HEK293 (cell line): ENCODE measurements at regions not wholly inside any gene's neighbourhood (a gene's known extent, or its start where the extent isn't known, plus 50 kb on each side); places are given as distances from the start of the nearest gene placed in this dataset.

Experiments used
- CTCF ChIA-PET: fragments of 350-600 bp; formaldehyde crosslinking; extraction: SDS; loops from one replicate; lab custom pipeline; 2021; ENCODE audit warnings: antibody characterized with exemption; lab: Yijun Ruan, JAX
- POLR2A ChIA-PET: fragments of 300-600 bp; formaldehyde crosslinking; extraction: SDS; loops from one replicate; lab custom pipeline; 2020; ENCODE audit warnings: antibody characterized with exemption, inconsistent platforms; lab: Yijun Ruan, JAX
- H3K27ac ChIP-seq: fragments of 200-500 bp; sonication (Bioruptor generic); 2 replicates; pipeline ENCODE4 v1.5.1; 2014; ENCODE audit warnings: low read depth, low read length, control low read depth, inconsistent platforms; ENCODE audit errors: extremely low read depth
- H3K36me3 ChIP-seq, 2 experiments: fragments of 200-500 bp in 1 of 2; sonication (Bioruptor generic) in 1 of 2; 1 replicate in 1 of 2; 2 replicates in 1 of 2; pipeline ENCODE4 v1.5.1; 2014 to 2017; ENCODE audit warnings: inconsistent platforms in 2 of 2, low read length in 2 of 2; ENCODE audit not compliant: control insufficient read depth in 2 of 2, insufficient read depth in 1 of 2
- H3K4me1 ChIP-seq: fragments of 200-500 bp; sonication (Bioruptor generic); 2 replicates; pipeline ENCODE4 v1.5.1; 2014; ENCODE audit warnings: mild to moderate bottlenecking, low read length, inconsistent platforms; ENCODE audit not compliant: control insufficient read depth, insufficient read depth
- H3K4me3 ChIP-seq: 2 replicates; pipeline ENCODE4 v1.5.1; 2011; ENCODE audit warnings: low read depth, mild to moderate bottlenecking, control low read depth, low read length, moderate library complexity
- H3K9me3 ChIP-seq: fragments of 200-500 bp; sonication (Bioruptor generic); 2 replicates; pipeline ENCODE4 v1.5.1; 2014; ENCODE audit warnings: low read depth, low read length, inconsistent platforms; ENCODE audit not compliant: control insufficient read depth, insufficient read depth
- FEZF1 ChIP-seq: fragments of 450-650 bp; formaldehyde crosslinking; IDR thresholded peaks from 2 replicates; pipeline ENCODE4 v1.5.1; 2016; ENCODE audit warnings: missing biosample characterization, missing genetic modification characterization
- GLI4 ChIP-seq: fragments of 450-650 bp; formaldehyde crosslinking; IDR thresholded peaks from 2 replicates; pipeline ENCODE4 v1.5.1; 2016; ENCODE audit warnings: missing biosample characterization, missing genetic modification characterization
- KLF10 ChIP-seq: fragments of 450-650 bp; IDR thresholded peaks from 2 replicates; pipeline ENCODE4 v1.5.1; 2018; ENCODE audit warnings: missing biosample characterization, mild to moderate bottlenecking, missing genetic modification characterization
- ZBTB7A ChIP-seq: fragments of 450-650 bp; formaldehyde crosslinking; IDR thresholded peaks from 2 replicates; pipeline ENCODE4 v1.5.1; 2016; ENCODE audit warnings: low read depth, missing biosample characterization, missing genetic modification characterization
- ZNF10 ChIP-seq: fragments of 450-650 bp; formaldehyde crosslinking; IDR thresholded peaks from 2 replicates; pipeline ENCODE4 v1.5.1; 2017; ENCODE audit warnings: missing biosample characterization, missing genetic modification characterization
- ZNF214 ChIP-seq: fragments of 450-650 bp; formaldehyde crosslinking; IDR thresholded peaks from 2 replicates; pipeline ENCODE4 v1.5.1; 2017; ENCODE audit warnings: missing biosample characterization, mild to moderate bottlenecking, missing genetic modification characterization, borderline replicate concordance
- ZNF221 ChIP-seq: fragments of 450-650 bp; formaldehyde crosslinking; IDR thresholded peaks from 2 replicates; pipeline ENCODE4 v1.5.1; 2017; ENCODE audit warnings: missing biosample characterization, missing genetic modification characterization, borderline replicate concordance
- ZNF366 ChIP-seq: fragments of 450-650 bp; formaldehyde crosslinking; conservative IDR thresholded peaks from 2 replicates; pipeline ENCODE4 v1.5.1; 2016; ENCODE audit warnings: missing biosample characterization, missing genetic modification characterization
- ZNF561 ChIP-seq: fragments of 450-650 bp; IDR thresholded peaks from 2 replicates; pipeline ENCODE4 v1.5.1; 2018; ENCODE audit warnings: missing biosample characterization, missing genetic modification characterization, borderline replicate concordance
- ZNF600 ChIP-seq: fragments of 450-650 bp; formaldehyde crosslinking; IDR thresholded peaks from 2 replicates; pipeline ENCODE4 v1.5.1; 2016; ENCODE audit warnings: missing biosample characterization, missing genetic modification characterization
- ZNF843 ChIP-seq: fragments of 450-650 bp; formaldehyde crosslinking; IDR thresholded peaks from 2 replicates; pipeline ENCODE4 v1.5.1; 2016; ENCODE audit warnings: missing biosample characterization, missing genetic modification characterization
- ZXDB ChIP-seq: fragments of 450-650 bp; formaldehyde crosslinking; IDR thresholded peaks from 2 replicates; pipeline ENCODE4 v1.5.1; 2016; ENCODE audit warnings: missing biosample characterization, missing genetic modification characterization
- TF ChIP-seq, protein P1 (sequence below): fragments of 450-650 bp; formaldehyde crosslinking; IDR thresholded peaks from 2 replicates; pipeline ENCODE4 v1.5.1; 2016; ENCODE audit warnings: missing biosample characterization, missing genetic modification characterization, borderline replicate concordance
- TF ChIP-seq, protein P2 (sequence below): fragments of 450-650 bp; formaldehyde crosslinking; IDR thresholded peaks from 2 replicates; pipeline ENCODE4 v1.5.1; 2016; ENCODE audit warnings: missing biosample characterization, missing genetic modification characterization
- TF ChIP-seq, protein P3 (sequence below): fragments of 450-650 bp; IDR thresholded peaks from 2 replicates; pipeline ENCODE4 v1.5.1; 2018; ENCODE audit warnings: missing biosample characterization, mild to moderate bottlenecking, missing genetic modification characterization

DNA sequence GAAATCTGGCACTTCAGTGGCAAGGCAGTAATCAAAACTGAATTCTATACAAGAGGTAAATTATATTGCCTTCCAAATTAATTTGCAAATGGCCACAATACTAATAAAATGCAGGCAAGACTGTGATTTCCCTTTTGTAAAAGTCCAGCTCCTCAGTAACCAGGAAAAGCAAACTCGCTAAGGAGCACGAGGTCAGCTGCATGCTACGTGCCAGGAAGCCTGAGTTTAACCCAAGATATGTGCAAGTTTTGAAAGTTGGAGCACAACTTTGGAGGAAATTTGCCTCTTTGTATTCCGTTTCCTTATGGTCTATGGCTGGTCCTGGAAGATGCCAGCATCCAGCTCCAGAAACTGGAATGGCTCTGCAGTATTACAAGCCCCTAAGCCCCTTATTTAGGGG, 226.8 kb upstream of the DYNLRB2 start:
- Histone ChIP-seq H3K4me1 (no peaks in the 10 kb centered on the region), H3K27ac (no peak overlapping the region), H3K36me3 (no peaks in the 10 kb centered on the region), H3K9me3 (no peaks in the 10 kb centered on the region), H3K4me3 (no peak overlapping the region)
- no peak for TF ChIP-seq GLI4 (tag by site-specific recombination)
- no peak for TF ChIP-seq KLF10 (tag by site-specific recombination)
- POLR2A ChIA-PET: no interaction called here
- CTCF ChIA-PET: no interaction called here

DNA sequence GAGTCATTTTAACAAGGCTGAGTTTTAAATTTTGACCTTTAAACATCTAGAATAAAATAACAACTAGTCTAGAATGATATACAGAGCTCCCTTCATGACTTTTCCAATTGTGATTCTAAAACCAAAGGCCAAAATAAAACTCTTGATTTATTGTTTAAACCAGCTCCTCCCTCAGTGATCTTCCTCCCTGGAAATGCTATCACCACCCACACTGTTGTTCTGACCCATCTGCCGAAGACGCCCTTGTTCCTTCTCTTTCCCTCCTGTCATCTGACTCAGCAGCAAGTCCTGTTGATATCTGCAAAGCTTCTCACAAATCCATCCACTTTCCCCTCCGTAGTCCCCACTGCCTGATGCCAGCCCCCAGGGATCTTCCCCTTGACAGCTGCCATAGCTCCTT, 231.6 kb upstream of the DYNLRB2 start:
- ChIA-PET POLR2A (no interaction called here), CTCF (no interaction called here)
- Histone ChIP-seq H3K27ac (no peak overlapping the region), H3K4me3 (no peak overlapping the region), H3K9me3 (no peaks in the 10 kb centered on the region), H3K4me1 (no peaks in the 10 kb centered on the region), H3K36me3 (no peaks in the 10 kb centered on the region)
- no peak for TF ChIP-seq ZNF600 (tag by site-specific recombination)

DNA sequence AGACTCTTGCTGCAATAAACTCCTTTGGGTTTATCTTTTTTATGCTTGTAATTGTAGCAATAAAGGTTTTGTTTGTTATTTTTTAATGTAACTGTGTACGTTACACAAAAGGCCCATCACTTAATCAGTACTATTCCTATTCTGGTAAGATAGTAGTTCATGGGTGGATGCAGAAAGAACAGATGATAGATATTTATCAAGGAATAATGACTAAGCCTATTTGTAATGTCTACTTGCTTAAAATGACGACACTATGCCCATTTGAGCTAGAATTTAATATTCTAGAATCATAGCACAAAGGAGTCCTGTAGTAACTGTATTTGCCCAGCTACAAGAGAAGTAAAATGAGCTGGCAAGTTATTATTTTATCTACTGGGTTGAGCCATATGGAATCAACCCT, 235.4 kb upstream of the DYNLRB2 start:
- Histone ChIP-seq H3K4me1 (no peaks in the 10 kb centered on the region), H3K9me3 (no peaks in the 10 kb centered on the region), H3K4me3 (no peak overlapping the region), H3K36me3 (no peaks in the 10 kb centered on the region), H3K27ac (no peak overlapping the region)
- TF ChIP-seq ZXDB (no peak), FEZF1 (tag by site-specific recombination) (peak; percentile 49; the same call in 1 of the 2 replicates), ZNF561 (tag by site-specific recombination) (no peak)
- ChIA-PET POLR2A (no interaction called here), CTCF (no interaction called here)

DNA sequence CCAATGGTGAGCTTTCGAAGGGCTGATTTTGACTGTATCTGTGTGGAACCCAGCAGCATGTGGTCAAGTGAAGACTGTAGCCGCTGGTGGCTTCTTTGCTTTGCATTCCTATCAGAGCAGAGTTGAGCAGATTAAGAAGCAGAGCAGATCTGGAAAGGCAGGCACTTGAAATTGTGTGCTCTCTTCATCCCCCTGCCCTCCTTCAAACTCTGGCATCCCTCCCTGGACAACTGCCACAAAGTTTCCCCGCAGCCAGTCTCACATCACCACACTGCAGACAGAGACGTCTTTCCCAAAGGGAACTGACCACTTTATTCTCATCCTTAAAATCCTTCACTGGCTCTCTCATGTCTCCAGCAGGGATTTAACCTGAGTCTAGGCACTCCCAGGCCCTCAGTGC, 237.1 kb upstream of the DYNLRB2 start:
- Histone ChIP-seq H3K4me1 (no peaks in the 10 kb centered on the region), H3K4me3 (no peak overlapping the region), H3K27ac (no peak overlapping the region), H3K9me3 (no peaks in the 10 kb centered on the region), H3K36me3 (no peaks in the 10 kb centered on the region)
- CTCF ChIA-PET: no interaction called here
- POLR2A ChIA-PET: no interaction called here
- TF ChIP-seq, protein P1, sequence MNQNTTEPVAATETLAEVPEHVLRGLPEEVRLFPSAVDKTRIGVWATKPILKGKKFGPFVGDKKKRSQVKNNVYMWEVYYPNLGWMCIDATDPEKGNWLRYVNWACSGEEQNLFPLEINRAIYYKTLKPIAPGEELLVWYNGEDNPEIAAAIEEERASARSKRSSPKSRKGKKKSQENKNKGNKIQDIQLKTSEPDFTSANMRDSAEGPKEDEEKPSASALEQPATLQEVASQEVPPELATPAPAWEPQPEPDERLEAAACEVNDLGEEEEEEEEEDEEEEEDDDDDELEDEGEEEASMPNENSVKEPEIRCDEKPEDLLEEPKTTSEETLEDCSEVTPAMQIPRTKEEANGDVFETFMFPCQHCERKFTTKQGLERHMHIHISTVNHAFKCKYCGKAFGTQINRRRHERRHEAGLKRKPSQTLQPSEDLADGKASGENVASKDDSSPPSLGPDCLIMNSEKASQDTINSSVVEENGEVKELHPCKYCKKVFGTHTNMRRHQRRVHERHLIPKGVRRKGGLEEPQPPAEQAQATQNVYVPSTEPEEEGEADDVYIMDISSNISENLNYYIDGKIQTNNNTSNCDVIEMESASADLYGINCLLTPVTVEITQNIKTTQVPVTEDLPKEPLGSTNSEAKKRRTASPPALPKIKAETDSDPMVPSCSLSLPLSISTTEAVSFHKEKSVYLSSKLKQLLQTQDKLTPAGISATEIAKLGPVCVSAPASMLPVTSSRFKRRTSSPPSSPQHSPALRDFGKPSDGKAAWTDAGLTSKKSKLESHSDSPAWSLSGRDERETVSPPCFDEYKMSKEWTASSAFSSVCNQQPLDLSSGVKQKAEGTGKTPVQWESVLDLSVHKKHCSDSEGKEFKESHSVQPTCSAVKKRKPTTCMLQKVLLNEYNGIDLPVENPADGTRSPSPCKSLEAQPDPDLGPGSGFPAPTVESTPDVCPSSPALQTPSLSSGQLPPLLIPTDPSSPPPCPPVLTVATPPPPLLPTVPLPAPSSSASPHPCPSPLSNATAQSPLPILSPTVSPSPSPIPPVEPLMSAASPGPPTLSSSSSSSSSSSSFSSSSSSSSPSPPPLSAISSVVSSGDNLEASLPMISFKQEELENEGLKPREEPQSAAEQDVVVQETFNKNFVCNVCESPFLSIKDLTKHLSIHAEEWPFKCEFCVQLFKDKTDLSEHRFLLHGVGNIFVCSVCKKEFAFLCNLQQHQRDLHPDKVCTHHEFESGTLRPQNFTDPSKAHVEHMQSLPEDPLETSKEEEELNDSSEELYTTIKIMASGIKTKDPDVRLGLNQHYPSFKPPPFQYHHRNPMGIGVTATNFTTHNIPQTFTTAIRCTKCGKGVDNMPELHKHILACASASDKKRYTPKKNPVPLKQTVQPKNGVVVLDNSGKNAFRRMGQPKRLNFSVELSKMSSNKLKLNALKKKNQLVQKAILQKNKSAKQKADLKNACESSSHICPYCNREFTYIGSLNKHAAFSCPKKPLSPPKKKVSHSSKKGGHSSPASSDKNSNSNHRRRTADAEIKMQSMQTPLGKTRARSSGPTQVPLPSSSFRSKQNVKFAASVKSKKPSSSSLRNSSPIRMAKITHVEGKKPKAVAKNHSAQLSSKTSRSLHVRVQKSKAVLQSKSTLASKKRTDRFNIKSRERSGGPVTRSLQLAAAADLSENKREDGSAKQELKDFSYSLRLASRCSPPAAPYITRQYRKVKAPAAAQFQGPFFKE (tag by site-specific recombination): no peak
- TF ChIP-seq ZNF843 (tag by site-specific recombination) (no peak), ZNF214 (tag by site-specific recombination) (no peak), ZNF10 (tag by site-specific recombination) (no peak), ZNF366 (tag by site-specific recombination) (no peak), ZNF221 (tag by site-specific recombination) (no peak), ZBTB7A (tag by site-specific recombination) (no peak)
- TF ChIP-seq, protein P2, sequence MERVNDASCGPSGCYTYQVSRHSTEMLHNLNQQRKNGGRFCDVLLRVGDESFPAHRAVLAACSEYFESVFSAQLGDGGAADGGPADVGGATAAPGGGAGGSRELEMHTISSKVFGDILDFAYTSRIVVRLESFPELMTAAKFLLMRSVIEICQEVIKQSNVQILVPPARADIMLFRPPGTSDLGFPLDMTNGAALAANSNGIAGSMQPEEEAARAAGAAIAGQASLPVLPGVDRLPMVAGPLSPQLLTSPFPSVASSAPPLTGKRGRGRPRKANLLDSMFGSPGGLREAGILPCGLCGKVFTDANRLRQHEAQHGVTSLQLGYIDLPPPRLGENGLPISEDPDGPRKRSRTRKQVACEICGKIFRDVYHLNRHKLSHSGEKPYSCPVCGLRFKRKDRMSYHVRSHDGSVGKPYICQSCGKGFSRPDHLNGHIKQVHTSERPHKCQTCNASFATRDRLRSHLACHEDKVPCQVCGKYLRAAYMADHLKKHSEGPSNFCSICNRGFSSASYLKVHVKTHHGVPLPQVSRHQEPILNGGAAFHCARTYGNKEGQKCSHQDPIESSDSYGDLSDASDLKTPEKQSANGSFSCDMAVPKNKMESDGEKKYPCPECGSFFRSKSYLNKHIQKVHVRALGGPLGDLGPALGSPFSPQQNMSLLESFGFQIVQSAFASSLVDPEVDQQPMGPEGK (tag by site-specific recombination): no peak
- TF ChIP-seq, protein P3, sequence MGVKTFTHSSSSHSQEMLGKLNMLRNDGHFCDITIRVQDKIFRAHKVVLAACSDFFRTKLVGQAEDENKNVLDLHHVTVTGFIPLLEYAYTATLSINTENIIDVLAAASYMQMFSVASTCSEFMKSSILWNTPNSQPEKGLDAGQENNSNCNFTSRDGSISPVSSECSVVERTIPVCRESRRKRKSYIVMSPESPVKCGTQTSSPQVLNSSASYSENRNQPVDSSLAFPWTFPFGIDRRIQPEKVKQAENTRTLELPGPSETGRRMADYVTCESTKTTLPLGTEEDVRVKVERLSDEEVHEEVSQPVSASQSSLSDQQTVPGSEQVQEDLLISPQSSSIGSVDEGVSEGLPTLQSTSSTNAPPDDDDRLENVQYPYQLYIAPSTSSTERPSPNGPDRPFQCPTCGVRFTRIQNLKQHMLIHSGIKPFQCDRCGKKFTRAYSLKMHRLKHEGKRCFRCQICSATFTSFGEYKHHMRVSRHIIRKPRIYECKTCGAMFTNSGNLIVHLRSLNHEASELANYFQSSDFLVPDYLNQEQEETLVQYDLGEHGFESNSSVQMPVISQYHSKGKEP (tag by site-specific recombination): no peak
